GM19043 (cell line): ENCODE measurements at regions not wholly inside any gene's neighbourhood (a gene's known extent, or its start where the extent isn't known, plus 50 kb on each side); places are given as distances from the start of the nearest gene placed in this dataset.
"Not testable (repeated sequence)": the region's sequence is repeated elsewhere in the genome, so short reads cannot be mapped to it uniquely, and the experiment has no call there.

ENCODE experiments used
- ATAC-seq: cut with Tn5 transposase; IDR thresholded peaks from one replicate; pipeline ENCODE4 v1.9.1; 2021; ENCODE audit warnings: low read depth; ENCODE audit not compliant: unreplicated experiment

DNA sequence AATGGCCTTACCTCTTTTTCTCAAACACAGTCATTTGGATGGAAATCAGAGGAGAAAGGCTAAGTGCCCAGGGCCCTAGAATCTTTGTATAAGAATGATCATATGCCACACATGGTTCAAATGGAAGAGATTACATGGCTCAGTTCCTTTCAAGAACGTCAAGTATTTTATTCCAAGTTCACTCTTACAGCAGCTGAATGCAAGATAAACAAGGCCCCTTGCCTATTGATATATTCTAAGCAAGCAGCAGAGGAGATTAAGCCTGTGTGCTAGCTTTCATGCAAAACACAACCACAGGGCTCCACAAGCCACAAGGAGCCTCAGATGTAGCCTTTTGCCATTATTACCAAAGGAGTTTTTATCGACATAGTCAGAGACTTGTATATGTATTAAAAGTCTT is 55.3 kb upstream of the SLCO6A1 start:
- ATAC-seq, result no peak

- ATAC-seq, result no peak
These were observed 55.9 kb upstream of the SLCO6A1 start for GRCh38 chr5:102554728-102555127.

DNA sequence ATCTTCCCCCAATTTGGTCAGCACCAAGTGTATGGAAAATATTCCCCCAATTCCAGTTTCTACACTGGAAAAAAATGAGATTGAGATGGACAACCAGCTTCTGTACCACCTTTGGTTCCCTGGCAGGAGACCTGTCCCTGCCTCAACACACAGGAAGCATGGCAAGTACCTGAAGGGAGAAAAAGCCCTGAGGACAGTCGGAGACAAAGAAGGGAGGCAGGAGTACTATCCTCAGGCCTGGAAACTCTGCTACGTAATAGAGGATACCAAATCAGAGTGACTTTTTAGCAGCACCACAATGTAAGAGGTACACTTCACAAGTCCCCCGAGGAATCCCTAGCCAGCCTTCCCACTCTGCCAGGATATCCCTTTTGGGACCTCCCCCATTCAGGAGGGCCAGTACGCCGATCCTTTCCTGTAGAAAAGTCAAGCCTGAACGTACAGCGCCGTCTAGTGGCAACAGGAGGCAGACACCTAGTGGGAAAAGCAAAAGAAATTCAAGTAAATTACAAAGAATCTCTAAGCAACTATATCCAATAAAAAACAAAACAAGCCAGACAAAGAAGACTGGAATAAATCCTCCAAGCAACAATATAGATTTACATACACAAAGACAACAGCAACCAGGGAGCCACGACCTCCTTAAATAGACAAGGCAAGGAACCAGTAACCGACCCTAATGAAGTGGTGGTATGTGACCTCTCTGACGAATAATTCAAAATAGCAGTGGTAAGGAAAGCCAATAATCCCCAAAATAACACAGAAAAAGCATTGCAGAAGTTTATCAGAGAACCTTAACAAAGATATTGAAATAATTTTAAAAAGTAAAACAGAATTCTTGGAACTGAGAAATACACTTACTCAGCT is 63.3 kb upstream of the SLCO6A1 start:
- peak; percentile 69 for ATAC-seq

- no peak for ATAC-seq
These were observed 71.9 kb upstream of the SLCO6A1 start for GRCh38 chr5:102570747-102571146.

- no peak for ATAC-seq
These were observed 79.6 kb upstream of the SLCO6A1 start for GRCh38 chr5:102578362-102578761.

GRCh38 chr5:102579379-102579778 is 80.6 kb upstream of the SLCO6A1 start:
- ATAC-seq, result no peak

- no peak for ATAC-seq
These were observed 82.2 kb upstream of the SLCO6A1 start for GRCh38 chr5:102581011-102581410.

DNA sequence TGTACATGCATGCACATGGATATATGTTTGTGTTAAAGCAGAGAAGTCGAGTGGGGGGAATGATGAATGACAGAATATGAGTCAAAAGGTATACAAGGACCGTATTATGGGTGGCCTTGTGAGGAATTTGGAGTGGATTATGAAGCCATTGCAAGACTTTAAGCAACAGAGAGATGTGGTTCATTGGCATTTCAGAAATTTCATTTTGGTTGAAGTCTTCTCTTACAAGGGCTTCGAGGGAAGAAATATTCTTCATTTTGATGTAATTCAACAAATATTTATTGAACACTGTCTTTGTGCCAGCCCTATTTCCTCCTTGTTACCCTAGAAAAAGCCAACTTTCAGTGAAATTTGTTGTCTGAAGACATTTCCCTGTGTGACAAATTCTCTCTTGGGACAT is 83.9 kb upstream of the SLCO6A1 start:
- no peak for ATAC-seq

DNA sequence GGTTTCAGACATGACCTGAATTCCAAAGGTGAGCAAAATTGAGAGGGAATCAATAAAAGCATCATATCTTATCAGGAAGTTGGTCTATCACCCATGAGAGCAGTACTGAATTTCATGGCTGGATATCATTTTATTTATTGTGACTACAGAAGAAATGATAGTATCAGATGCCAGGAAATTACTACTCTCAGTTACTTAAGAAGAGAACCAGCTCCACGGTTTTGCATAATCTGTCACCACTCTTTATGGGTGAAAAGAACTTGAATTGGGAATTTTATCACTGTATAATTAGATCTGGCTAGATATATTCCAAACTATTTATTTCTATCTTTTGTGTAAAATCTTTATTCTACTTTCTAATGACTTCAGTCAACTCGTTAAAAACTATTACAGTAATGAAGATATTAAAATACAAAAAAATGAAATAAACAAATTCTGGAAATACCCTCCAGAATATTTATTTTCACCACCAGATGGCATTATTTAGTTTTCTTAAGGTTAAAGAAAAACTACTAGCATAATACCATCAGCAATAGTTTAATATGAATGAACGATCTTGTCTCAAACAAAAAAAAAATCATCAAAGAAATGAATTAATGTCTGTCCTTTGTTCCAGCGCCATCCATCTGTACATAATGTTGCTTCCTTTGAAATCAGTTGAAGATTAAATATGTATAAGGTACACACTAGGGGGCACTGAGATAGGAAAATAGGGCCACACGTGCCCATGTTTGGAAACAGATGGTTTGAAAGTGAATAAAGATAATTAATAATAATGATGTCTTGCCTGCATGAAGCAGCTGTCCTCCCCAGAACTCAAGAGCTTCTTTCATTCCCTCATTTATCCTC is 84.7 kb upstream of the SLCO6A1 start:
- no peak for ATAC-seq

GRCh38 chr5:102589661-102590060 is 90.9 kb upstream of the SLCO6A1 start:
- ATAC-seq, result no peak

DNA sequence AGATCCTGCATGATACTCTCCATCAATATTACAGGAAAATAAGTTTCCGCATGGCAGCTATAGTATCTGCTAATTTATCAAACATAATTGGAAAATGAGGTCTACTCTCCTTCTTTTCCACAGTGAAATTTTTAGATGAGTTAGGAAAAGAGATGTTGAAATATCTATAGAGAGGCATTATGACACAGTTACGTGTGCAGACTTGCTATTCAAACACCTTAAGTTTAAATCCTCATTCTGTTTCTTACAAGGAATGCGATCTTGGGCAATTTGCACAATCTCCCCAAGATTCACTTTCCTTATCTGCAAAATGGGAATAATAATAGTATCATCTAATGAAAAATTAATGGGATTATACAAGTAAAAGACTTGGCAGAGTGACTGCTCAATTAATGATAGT is 91.7 kb upstream of the SLCO6A1 start:
- no peak for ATAC-seq

GRCh38 chr5:102591650-102592049 is 92.8 kb upstream of the SLCO6A1 start:
- peak; percentile 65 for ATAC-seq

DNA sequence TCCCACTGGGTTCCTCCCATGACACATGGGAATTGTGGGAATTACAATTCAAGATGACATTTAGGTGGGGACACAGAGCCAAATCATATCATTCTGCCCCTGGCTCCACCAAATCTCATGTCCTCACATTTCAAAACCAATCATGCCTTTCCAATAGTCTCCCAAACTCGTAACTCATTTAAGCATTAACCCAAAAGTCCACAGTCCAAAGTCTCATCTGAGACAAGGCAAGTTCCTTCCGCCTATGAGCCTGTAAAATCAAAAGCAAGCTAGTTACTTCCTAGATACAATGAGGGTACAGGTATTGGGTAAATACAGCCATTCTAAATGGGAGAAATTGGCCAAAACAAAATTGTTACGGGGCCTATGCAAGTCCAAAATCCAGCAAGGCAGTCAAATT is 93.8 kb upstream of the SLCO6A1 start:
- not testable (repeated sequence) for ATAC-seq

- no peak for ATAC-seq
These were observed 95.4 kb upstream of the SLCO6A1 start for GRCh38 chr5:102594192-102594591.

GRCh38 chr5:102595332-102595731 is 96.5 kb upstream of the SLCO6A1 start:
- no peak for ATAC-seq

GRCh38 chr5:102596113-102596512 is 97.3 kb upstream of the SLCO6A1 start:
- ATAC-seq, result peak; percentile 63

DNA sequence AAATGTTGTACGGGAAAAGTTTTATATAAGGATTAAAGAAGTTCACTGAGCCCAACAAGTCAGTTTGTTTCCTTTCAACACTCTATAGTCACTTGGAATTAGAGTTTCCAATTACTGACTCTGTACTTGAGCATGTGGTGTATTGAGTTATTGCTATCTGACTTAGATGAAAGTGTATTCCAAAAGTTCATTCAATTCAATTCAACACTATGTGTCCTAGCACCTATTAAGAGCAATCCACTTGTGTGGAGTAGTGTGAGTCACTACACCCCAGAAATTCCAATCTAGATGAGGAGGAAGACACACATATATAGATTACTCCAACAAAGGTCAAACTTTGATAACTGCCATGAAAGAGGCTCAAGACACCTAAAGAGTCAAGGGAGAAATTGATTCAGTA is 98.2 kb upstream of the SLCO6A1 start:
- ATAC-seq, result no peak

DNA sequence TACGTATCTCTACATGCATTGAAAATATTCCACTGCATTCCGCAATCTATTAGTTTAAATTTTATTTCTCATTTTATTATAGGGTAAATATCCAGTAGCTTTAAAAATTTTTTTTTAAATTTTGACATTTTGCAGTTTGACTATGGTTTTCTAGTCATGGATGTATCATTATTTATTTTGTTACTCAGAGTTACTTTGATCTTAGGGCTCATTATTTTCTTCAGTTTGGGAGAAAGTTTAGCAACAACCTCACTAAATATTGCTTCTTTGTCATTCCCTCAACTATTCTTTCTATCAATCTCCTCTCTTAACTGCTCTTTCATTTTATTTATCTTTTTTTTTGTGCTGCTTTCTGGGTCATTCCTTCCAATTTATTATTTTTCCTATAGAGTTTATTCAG is 100.5 kb upstream of the SLCO6A1 start:
- ATAC-seq, result no peak

DNA sequence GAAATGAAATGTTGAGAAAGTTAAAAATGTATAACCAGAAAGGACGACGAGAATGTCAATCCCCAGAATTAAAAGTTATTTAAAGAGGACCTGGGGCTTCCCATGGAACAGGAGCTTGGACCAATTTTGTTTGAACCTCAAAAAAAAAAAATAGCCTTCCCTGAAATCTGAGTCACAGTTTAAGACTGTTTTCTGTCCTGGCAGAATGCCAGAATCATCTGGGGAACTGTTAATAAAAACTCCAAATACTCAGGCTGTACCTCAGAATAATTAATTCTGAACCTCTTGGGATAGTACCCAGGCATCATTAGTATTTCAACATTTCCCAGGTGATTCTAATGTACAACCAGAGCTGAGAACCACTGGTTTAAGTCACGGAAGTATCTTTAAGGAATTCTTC is 102.2 kb upstream of the SLCO6A1 start:
- no peak for ATAC-seq

- ATAC-seq, result no peak
These were observed 104.9 kb upstream of the SLCO6A1 start for GRCh38 chr5:102603670-102604069.

- no peak for ATAC-seq
These were observed 109.6 kb upstream of the SLCO6A1 start for GRCh38 chr5:102608414-102608813.

- no peak for ATAC-seq
These were observed 112.5 kb upstream of the SLCO6A1 start for GRCh38 chr5:102611312-102611711.
